Spleen (tissue), 7 donors: ENCODE measurements at regions not wholly inside any gene's neighbourhood (a gene's known extent, or its start where the extent isn't known, plus 50 kb on each side); places are given as distances from the start of the nearest gene placed in this dataset.

Experiments
- POLR2A ChIP-seq, 3 donors: fragments of 450-650 bp; IDR thresholded peaks; one replicate each; pipeline ENCODE4 v1.5.1; 2017; ENCODE audit warnings: antibody characterized with exemption in 3 of 3, mild to moderate bottlenecking in 1 of 3
- TF ChIP-seq, protein P1 (sequence below), 11 experiments: fragments of 200-600 bp in 7 of 11; fragments of 450-650 bp in 4 of 11; sonication (generic) in 4 of 11; IDR thresholded peaks in 8 of 11; conservative IDR thresholded peaks in 3 of 11; 1 replicate in 7 of 11; 2 replicates in 4 of 11; pipeline versions ENCODE4 v1.4.0 to v1.8.0; 2016 to 2021; ENCODE audit warnings: antibody characterized with exemption in 11 of 11, inconsistent platforms in 4 of 11, mild to moderate bottlenecking in 1 of 11
- donor health status: DM: no; HTN: no; CAD: no; lungs with moderate emphysema.
- donor health status: DM: no; HTN: no; CAD: no.
- donor health status: DM: no; HTN: no; CAD: no.

DNA sequence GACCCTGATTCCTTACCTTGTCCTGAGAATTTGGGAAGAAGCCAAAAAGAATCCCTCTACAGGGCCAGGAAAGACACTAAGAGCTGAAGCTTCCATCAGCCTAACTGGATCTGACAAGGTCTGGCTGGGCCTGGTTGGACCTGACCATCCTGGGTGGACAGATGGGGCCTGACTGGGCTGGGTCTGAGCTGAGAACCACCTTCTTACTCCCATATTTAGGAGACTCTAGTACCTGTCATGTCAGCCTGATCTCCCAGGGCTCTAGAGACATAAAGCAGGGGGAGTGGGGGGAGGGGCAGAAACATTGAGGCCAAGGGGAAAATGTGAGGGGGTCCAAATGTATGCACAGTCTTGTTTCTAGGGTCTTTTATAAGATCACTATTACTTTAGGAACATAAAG, 129.9 kb downstream of the BUD13 start:
- no peak for TF ChIP-seq POLR2A (IDR thresholded peaks at IDR 0.05)
- TF ChIP-seq, protein P1, sequence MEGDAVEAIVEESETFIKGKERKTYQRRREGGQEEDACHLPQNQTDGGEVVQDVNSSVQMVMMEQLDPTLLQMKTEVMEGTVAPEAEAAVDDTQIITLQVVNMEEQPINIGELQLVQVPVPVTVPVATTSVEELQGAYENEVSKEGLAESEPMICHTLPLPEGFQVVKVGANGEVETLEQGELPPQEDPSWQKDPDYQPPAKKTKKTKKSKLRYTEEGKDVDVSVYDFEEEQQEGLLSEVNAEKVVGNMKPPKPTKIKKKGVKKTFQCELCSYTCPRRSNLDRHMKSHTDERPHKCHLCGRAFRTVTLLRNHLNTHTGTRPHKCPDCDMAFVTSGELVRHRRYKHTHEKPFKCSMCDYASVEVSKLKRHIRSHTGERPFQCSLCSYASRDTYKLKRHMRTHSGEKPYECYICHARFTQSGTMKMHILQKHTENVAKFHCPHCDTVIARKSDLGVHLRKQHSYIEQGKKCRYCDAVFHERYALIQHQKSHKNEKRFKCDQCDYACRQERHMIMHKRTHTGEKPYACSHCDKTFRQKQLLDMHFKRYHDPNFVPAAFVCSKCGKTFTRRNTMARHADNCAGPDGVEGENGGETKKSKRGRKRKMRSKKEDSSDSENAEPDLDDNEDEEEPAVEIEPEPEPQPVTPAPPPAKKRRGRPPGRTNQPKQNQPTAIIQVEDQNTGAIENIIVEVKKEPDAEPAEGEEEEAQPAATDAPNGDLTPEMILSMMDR (IDR thresholded peaks at IDR 0.05 in 8 of 11, conservative IDR thresholded peaks at IDR 0.05 in 3 of 11), result no peak
